Transverse colon (tissue), 4 donors: ENCODE measurements at regions not wholly inside any gene's neighbourhood (a gene's known extent, or its start where the extent isn't known, plus 50 kb on each side); places are given as distances from the start of the nearest gene placed in this dataset.
"Not testable (repeated sequence)": the region's sequence is repeated elsewhere in the genome, so short reads cannot be mapped to it uniquely, and the experiment has no call there.

Experiments
- DNase-seq: peaks from one replicate; pipeline ENCODE4 v3.0.0-alpha.2; 2019
- H3K27ac ChIP-seq, 4 donors: fragments of 200-600 bp; sonication (generic); 2 replicates each; pipeline ENCODE4 v1.5.1; 2016 to 2018; ENCODE audit warnings: inconsistent platforms in 4 of 4
- H3K27me3 ChIP-seq: fragments of 200-600 bp; sonication (generic); 2 replicates; pipeline ENCODE4 v1.5.1; 2017; ENCODE audit warnings: inconsistent platforms
- H3K36me3 ChIP-seq, 4 donors: fragments of 200-600 bp; sonication (generic); 2 replicates each; pipeline ENCODE4 v1.5.1; 2017 to 2019; ENCODE audit warnings: inconsistent platforms in 4 of 4
- H3K4me1 ChIP-seq, 4 donors: fragments of 200-600 bp; sonication (generic); 2 replicates each; pipeline ENCODE4 v1.5.1; 2017 to 2020; ENCODE audit warnings: inconsistent platforms in 4 of 4
- H3K4me3 ChIP-seq, 4 donors: fragments of 200-600 bp; sonication (generic); 1 replicate in 1 of 4; 2 replicates in 3 of 4; pipeline versions ENCODE4 v1.5.1 to v1.6.1; 2017 to 2019; ENCODE audit warnings: inconsistent platforms in 4 of 4
- H3K9me3 ChIP-seq, 2 donors: fragments of 200-600 bp; sonication (generic); 2 replicates each; pipeline ENCODE4 v1.5.1; 2017 to 2019; ENCODE audit warnings: inconsistent platforms in 2 of 2
- EP300 ChIP-seq: sonication (generic); formaldehyde crosslinking; IDR thresholded peaks from one replicate; pipeline ENCODE4 v1.6.1; 2017; ENCODE audit warnings: antibody characterized with exemption, low read depth
- POLR2A ChIP-seq: fragments of 450-650 bp; IDR thresholded peaks from one replicate; pipeline ENCODE4 v1.6.1; 2016; ENCODE audit warnings: antibody characterized with exemption, mild to moderate bottlenecking, moderate library complexity
- POLR2AphosphoS5 ChIP-seq, 3 donors: sonication (generic); formaldehyde crosslinking; IDR thresholded peaks; one replicate each; pipeline ENCODE4 v1.6.1; 2016; ENCODE audit warnings: antibody characterized with exemption in 3 of 3
- WGBS, 2 donors: methylation state at CpG; one replicate each; pipeline ENCODE4 v1.1.5; 2018; ENCODE audit warnings: low coverage in 1 of 2; 5-methylcytosine and 5-hydroxymethylcytosine counted together
- in situ Hi-C, 4 donors: fragments of 200-750 bp; cut with MboI; loops; one replicate each; pipeline versions ENCODE4 v1.15.0 to v1.15.1; 2017; ENCODE audit warnings: low sequenced_read_pairs in 3 of 4, low pct_ligation_motif_present in 1 of 4, low pct_unique_long_range_greater_than_20kb in 1 of 4
- intact Hi-C: fragments of 100-400 bp; cut with DNase I; formaldehyde crosslinking; loops from one replicate; pipeline ENCODE4 v1.15.1; 2023; ENCODE audit warnings: low total_unique reads
- TF ChIP-seq, protein P1 (sequence below), 5 experiments: fragments of 200-600 bp in 3 of 5; fragments of 450-650 bp in 2 of 5; sonication (generic) in 3 of 5; IDR thresholded peaks; 1 replicate in 2 of 5; 2 replicates in 3 of 5; pipeline ENCODE4 v1.5.1; 2016 to 2017; ENCODE audit warnings: antibody characterized with exemption in 5 of 5, inconsistent platforms in 3 of 5, mild to moderate bottlenecking in 2 of 5, moderate library complexity in 1 of 5

DNA sequence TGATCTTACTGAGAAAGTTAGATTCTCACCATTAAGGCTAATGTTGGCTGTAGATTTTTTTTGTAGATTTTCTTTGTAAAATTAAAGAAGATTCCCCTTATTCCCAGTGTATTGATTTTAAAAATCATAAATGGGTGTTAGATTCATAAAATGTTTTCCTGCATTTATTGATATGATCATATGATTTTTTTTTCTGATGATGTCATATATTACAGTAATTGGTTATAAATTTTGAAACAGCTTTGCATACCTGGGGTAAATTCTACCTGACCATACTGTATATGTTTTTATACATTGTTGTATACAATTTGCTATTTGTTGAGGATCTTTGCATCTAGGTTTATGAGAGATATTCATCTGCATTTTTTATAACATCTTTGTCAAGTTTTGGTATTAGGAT is 880.3 kb upstream of the GRIA3 start:
- DNase-seq = no peak
- H3K4me1 ChIP-seq = no peaks in the 10 kb centered on the region
- H3K36me3 ChIP-seq = no peaks in the 10 kb centered on the region
- H3K4me3 ChIP-seq = no peak overlapping the region
- no peaks in the 10 kb centered on the region for H3K27me3 ChIP-seq
- H3K27ac ChIP-seq = no peak overlapping the region
- no peak for TF ChIP-seq EP300
- TF ChIP-seq, protein P1, sequence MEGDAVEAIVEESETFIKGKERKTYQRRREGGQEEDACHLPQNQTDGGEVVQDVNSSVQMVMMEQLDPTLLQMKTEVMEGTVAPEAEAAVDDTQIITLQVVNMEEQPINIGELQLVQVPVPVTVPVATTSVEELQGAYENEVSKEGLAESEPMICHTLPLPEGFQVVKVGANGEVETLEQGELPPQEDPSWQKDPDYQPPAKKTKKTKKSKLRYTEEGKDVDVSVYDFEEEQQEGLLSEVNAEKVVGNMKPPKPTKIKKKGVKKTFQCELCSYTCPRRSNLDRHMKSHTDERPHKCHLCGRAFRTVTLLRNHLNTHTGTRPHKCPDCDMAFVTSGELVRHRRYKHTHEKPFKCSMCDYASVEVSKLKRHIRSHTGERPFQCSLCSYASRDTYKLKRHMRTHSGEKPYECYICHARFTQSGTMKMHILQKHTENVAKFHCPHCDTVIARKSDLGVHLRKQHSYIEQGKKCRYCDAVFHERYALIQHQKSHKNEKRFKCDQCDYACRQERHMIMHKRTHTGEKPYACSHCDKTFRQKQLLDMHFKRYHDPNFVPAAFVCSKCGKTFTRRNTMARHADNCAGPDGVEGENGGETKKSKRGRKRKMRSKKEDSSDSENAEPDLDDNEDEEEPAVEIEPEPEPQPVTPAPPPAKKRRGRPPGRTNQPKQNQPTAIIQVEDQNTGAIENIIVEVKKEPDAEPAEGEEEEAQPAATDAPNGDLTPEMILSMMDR (IDR thresholded peaks at IDR 0.05) = no peak
- TF ChIP-seq POLR2A = no peak
- no peak for TF ChIP-seq POLR2AphosphoS5 (IDR thresholded peaks at IDR 0.05)
- in situ Hi-C loops (no loop called here), intact Hi-C loops (no loop called here)
- H3K9me3 ChIP-seq = no peaks in the 10 kb centered on the region

DNA sequence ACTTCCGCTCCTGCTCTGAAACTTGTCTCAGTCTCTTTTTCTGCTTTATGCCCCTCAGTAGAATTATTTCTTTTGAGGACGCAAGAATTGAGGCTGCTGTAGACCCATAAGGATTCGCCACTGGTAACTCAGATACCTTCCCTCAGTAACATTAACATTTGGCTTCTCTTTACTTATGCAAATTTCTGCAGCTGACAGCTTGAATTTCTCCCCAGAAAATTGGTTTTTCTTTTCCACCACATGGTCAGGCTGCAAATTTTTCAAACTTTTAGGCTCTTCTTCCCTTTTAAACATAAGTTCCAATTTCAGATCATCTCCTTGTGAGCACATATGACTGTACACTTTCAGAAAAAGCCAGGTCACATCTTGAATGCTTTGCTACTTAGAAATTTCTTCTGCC is 839.3 kb upstream of the GRIA3 start:
- in situ Hi-C loops = no loop called here
- DNase-seq = no peak

DNA sequence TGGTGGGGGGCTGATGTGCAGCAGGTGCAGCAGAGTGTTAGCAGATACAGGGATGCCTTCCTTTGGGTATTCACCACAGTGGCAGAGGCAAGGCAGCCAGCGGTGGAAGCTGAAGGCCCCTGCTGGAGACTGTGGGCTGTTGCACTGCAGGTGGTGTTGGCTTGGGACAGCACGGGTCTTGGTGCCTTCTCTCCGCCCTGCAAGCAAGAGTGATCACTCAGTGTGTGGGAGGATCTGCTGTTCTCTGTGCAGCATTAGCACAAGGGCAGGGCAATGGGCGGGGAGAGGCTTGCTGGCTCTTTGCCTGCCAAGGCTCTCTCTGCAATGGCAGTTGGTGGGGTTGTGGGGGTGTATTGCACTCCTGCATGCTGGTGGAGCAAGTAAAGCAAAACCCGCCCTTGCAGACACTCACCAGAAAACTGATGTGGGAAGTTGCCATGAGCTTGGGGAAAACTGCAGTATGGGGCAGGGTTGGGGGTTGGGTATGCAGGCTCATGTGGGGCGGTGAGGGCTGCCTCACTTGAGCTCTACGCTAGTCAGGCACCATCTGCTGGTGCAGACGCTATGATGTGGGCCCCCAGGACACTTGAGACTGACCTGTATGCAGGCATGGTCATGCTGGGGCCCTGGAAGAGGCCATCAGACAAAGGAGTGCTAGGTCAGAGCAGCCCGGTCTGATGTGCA is 820.8 kb upstream of the GRIA3 start:
- no peaks in the 10 kb centered on the region for H3K27me3 ChIP-seq
- no peak for DNase-seq
- intact Hi-C loops (no loop called here), in situ Hi-C loops (no loop called here)
- 61% methylated on average over 9 of the region's 9 CpGs; no CpG with 5 or more reads in 1 of the 2 donors for WGBS, 2 donors
- TF ChIP-seq POLR2A (no peak), EP300 (no peak), POLR2AphosphoS5 (IDR thresholded peaks at IDR 0.05) (no peak)
- TF ChIP-seq, protein P1 (IDR thresholded peaks at IDR 0.05) = no peak
- H3K4me1 ChIP-seq = no peaks in the 10 kb centered on the region
- H3K36me3 ChIP-seq = no peaks in the 10 kb centered on the region
- H3K9me3 ChIP-seq = no peaks in the 10 kb centered on the region
- no peak overlapping the region for H3K4me3 ChIP-seq
- H3K27ac ChIP-seq = no peak overlapping the region

More for the DNA sequence above, 839.3 kb upstream of the GRIA3 start:
- Histone ChIP-seq H3K4me1 (no peaks in the 10 kb centered on the region), H3K4me3 (no peak overlapping the region), H3K27me3 (no peaks in the 10 kb centered on the region), H3K9me3 (no peaks in the 10 kb centered on the region), H3K36me3 (no peaks in the 10 kb centered on the region), H3K27ac (no peak overlapping the region)
- intact Hi-C loops = no loop called here
- WGBS, 2 donors = 75 to 82% methylated on average over 2 to 3 of the region's 3 CpGs
- no peak for TF ChIP-seq POLR2A
- no peak for TF ChIP-seq POLR2AphosphoS5 (IDR thresholded peaks at IDR 0.05)
- TF ChIP-seq, protein P1 (IDR thresholded peaks at IDR 0.05) = no peak
- TF ChIP-seq EP300 = no peak

DNA sequence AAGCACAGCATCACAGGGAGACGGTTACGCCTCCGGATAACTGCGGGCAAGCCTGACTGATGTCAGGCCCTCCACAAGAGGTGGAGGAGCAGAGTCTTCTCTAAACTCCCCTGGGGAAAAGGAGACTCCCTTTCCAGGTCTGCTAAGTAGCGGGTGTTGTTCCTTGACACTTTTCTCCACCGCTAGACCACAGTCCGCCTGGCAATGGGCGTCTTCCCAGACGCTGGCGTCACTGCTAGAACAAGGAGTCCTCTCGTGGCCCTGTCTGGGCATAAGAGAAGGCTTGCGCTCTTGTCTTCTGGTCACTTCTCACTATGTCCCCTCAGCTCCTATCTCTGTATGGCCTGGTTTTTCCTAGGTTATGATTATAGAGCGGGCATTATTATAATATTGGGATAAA is 808.5 kb upstream of the GRIA3 start:
- DNase-seq, H3K4me1 ChIP-seq, H3K27me3 ChIP-seq, in situ Hi-C loops, H3K36me3 ChIP-seq, H3K4me3 ChIP-seq, intact Hi-C loops, H3K9me3 ChIP-seq, H3K27ac ChIP-seq: not testable (repeated sequence)
- WGBS, 2 donors = 96% methylated on average over 13 of the region's 13 CpGs; no CpG with 5 or more reads in 1 of the 2 donors

DNA sequence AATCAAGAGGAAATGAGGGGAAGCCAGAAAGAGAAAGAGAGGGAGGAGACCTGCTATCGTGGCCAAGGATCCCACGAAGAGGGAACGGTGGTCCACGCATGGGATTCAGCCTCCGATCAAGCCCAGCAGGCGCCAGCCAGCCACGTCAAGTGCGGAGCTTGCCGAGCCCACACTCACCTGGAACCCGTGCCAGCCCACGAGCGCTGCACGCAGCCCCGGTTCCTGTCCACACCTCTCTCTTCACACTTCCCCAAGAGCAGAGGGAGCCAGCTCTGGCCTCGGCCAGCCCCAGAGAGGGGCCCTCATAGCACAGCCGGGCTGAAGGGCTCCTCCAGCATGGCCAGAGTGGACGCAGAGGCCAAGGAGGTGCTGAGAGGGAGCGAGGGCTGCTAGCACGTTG is 795.1 kb upstream of the GRIA3 start:
- no peaks in the 10 kb centered on the region for H3K9me3 ChIP-seq
- H3K27ac ChIP-seq = no peak overlapping the region
- 86% methylated on average over 19 of the region's 19 CpGs; no CpG with 5 or more reads in 1 of the 2 donors for WGBS, 2 donors
- in situ Hi-C loops (no loop called here), intact Hi-C loops (no loop called here)
- H3K27me3 ChIP-seq = no peaks in the 10 kb centered on the region
- TF ChIP-seq, protein P1 (IDR thresholded peaks at IDR 0.05) = no peak
- no peak for TF ChIP-seq POLR2A
- TF ChIP-seq EP300 = no peak
- no peak for TF ChIP-seq POLR2AphosphoS5 (IDR thresholded peaks at IDR 0.05)
- no peaks in the 10 kb centered on the region for H3K4me1 ChIP-seq
- no peak overlapping the region for H3K4me3 ChIP-seq
- no peaks in the 10 kb centered on the region for H3K36me3 ChIP-seq
- DNase-seq = no peak
